Adrenal gland (tissue), 9 donors: ENCODE measurements at regions not wholly inside any gene's neighbourhood (a gene's known extent, or its start where the extent isn't known, plus 50 kb on each side); places are given as distances from the start of the nearest gene placed in this dataset.
A peak's percentile ranks its signal among the peaks of the same experiment; 100 is the strongest.

Experiments
- DNase-seq, 7 donors: peaks; one replicate each; pipeline ENCODE4 v3.0.0-alpha.2; 2019 to 2020
- H3K27ac ChIP-seq, 5 donors: fragments of 200-600 bp; sonication (generic) in 4 of 5; 1 replicate in 3 of 5; 2 replicates in 2 of 5; pipeline versions ENCODE4 v1.5.1 to v1.8.0; 2016 to 2020; ENCODE audit warnings: mild to moderate bottlenecking in 1 of 5
- H3K27me3 ChIP-seq: fragments of 200-600 bp; 2 replicates; pipeline ENCODE4 v1.8.0; 2021
- H3K36me3 ChIP-seq, 2 donors: fragments of 200-600 bp; replicated peaks in 1 of 2; 1 replicate in 1 of 2; 2 replicates in 1 of 2; pipeline versions ENCODE4 v1.5.1 to v1.8.0; 2018 to 2022
- H3K4me1 ChIP-seq, 2 donors: fragments of 200-600 bp; replicated peaks in 1 of 2; 1 replicate in 1 of 2; 2 replicates in 1 of 2; pipeline versions ENCODE4 v1.5.1 to v1.8.0; 2018 to 2021
- H3K4me3 ChIP-seq, 4 donors: fragments of 200-600 bp; sonication (generic) in 3 of 4; one replicate each; pipeline ENCODE4 v1.5.1; 2016 to 2018
- H3K9me3 ChIP-seq, 3 donors: fragments of 200-600 bp; sonication (generic) in 1 of 3; replicated peaks in 1 of 3; 1 replicate in 2 of 3; 2 replicates in 1 of 3; pipeline versions ENCODE4 v1.5.1 to v1.8.0; 2016 to 2021
- CTCF ChIP-seq, 6 experiments: fragments of 450-650 bp in 4 of 6; fragments of 200-600 bp in 2 of 6; sonication (generic) in 1 of 6; IDR thresholded peaks; 1 replicate in 5 of 6; 2 replicates in 1 of 6; pipeline versions ENCODE4 v1.5.1 to v1.8.0; 2016 to 2021; ENCODE audit warnings: antibody characterized with exemption in 6 of 6, mild to moderate bottlenecking in 2 of 6, moderate library complexity in 1 of 6
- POLR2A ChIP-seq, 2 donors: fragments of 450-650 bp; IDR thresholded peaks; one replicate each; pipeline ENCODE4 v1.6.1; 2017; ENCODE audit warnings: antibody characterized with exemption in 2 of 2, mild to moderate bottlenecking in 2 of 2, moderate library complexity in 1 of 2
- WGBS, 4 donors: extraction: QIAGEN DNeasy Blood & Tissue Kit in 2 of 4; methylation state at CpG; one replicate each; pipeline versions ENCODE4 v1.1.5 to v1.1.7; 2013 to 2017; 5-methylcytosine and 5-hydroxymethylcytosine counted together
- intact Hi-C, 2 donors: fragments of 100-400 bp; cut with DNase I; formaldehyde crosslinking; loops; one replicate each; pipeline versions ENCODE4 v1.14.1 to v1.15.0; 2022 to 2023
- donor health status: healthy with polysubstance abuse.
- donor health status: Bipolar disorder and iron deficiency.
- donor health status: DM: yes; HTN: yes; CAD: no.
- donor health status: DM: no; HTN: no; CAD: no.
- donor health status: DM: no; HTN: no; CAD: no.

GRCh38 chr5:74280306-74280705, 360.2 kb downstream of the ENC1 start:
- WGBS, 4 donors = 91 to 100% (median 98%) methylated on average over 1 of the region's 1 CpG
- Histone ChIP-seq H3K27me3 (no peaks in the 10 kb centered on the region), H3K27ac (no peak overlapping the region), H3K4me3 (no peak overlapping the region), H3K36me3 (no peaks in the 10 kb centered on the region), H3K9me3 (no peaks in the 10 kb centered on the region), H3K4me1 (peaks cover 0 to 3% of the 10 kb centered on the region in 2 donors)
- DNase-seq = no peak
- intact Hi-C loops = no loop called here
- TF ChIP-seq POLR2A (IDR thresholded peaks at IDR 0.05) = no peak
- TF ChIP-seq CTCF (IDR thresholded peaks at IDR 0.05) = no peak

GRCh38 chr5:74279244-74279643, 361.3 kb downstream of the ENC1 start:
- WGBS, 4 donors = 44 to 97% (median 92%) methylated on average over 1 of the region's 1 CpG
- Histone ChIP-seq H3K27ac (no peak overlapping the region), H3K4me1 (peaks cover 0 to 3% of the 10 kb centered on the region in 2 donors), H3K36me3 (no peaks in the 10 kb centered on the region), H3K27me3 (no peaks in the 10 kb centered on the region), H3K4me3 (no peak overlapping the region), H3K9me3 (no peaks in the 10 kb centered on the region)
- intact Hi-C loops = no loop called here
- TF ChIP-seq POLR2A (IDR thresholded peaks at IDR 0.05) = no peak
- TF ChIP-seq CTCF (IDR thresholded peaks at IDR 0.05) = no peak
- no peak for DNase-seq

- no peak for TF ChIP-seq POLR2A (IDR thresholded peaks at IDR 0.05)
- TF ChIP-seq CTCF (IDR thresholded peaks at IDR 0.05) = no peak
These were observed 363.1 kb downstream of the ENC1 start for GRCh38 chr5:74277418-74277817.

GRCh38 chr5:74275171-74275992, 365.1 kb downstream of the ENC1 start:
- peaks cover 0 to 3% of the 10 kb centered on the region in 2 donors for H3K4me1 ChIP-seq
- H3K4me3 ChIP-seq = no peak overlapping the region
- no peaks in the 10 kb centered on the region for H3K27me3 ChIP-seq
- 63 to 70% (median 64%) methylated on average over 7 of the region's 7 CpGs for WGBS, 4 donors
- no peak for DNase-seq
- H3K27ac ChIP-seq = peak overlapping the region in 1 of 5 donors; percentile 21
- no peak for TF ChIP-seq POLR2A (IDR thresholded peaks at IDR 0.05)
- TF ChIP-seq CTCF (IDR thresholded peaks at IDR 0.05) = no peak
- intact Hi-C loops = no loop called here
- no peaks in the 10 kb centered on the region for H3K9me3 ChIP-seq
- no peaks in the 10 kb centered on the region for H3K36me3 ChIP-seq

More at GRCh38 chr5:74277418-74277817, 363.1 kb downstream of the ENC1 start:
- no peak for DNase-seq
- no peaks in the 10 kb centered on the region for H3K9me3 ChIP-seq
- no peaks in the 10 kb centered on the region for H3K27me3 ChIP-seq
- WGBS, 4 donors = 83 to 91% (median 87%) methylated on average over 3 of the region's 3 CpGs
- no peak overlapping the region for H3K4me3 ChIP-seq
- H3K4me1 ChIP-seq = peaks cover 0 to 3% of the 10 kb centered on the region in 2 donors
- intact Hi-C loops = no loop called here
- H3K36me3 ChIP-seq = no peaks in the 10 kb centered on the region
- no peak overlapping the region for H3K27ac ChIP-seq
